ENCODE measurements at regions not wholly inside any gene's neighbourhood (a gene's known extent, or its start where the extent isn't known, plus 50 kb on each side); places are given as distances from the start of the nearest gene placed in this dataset.

- H3K27me3 Mint-ChIP-seq = no peaks in the 10 kb centered on the region
- no peak overlapping the region for H3K27ac Mint-ChIP-seq
- no peaks in the 10 kb centered on the region for H3K4me1 Mint-ChIP-seq (ENCODE audit: low read depth)
- H3K4me3 Mint-ChIP-seq = no peak overlapping the region
- no peaks in the 10 kb centered on the region for H3K36me3 Mint-ChIP-seq
- peaks cover 4% of the 10 kb centered on the region for H3K9me3 Mint-ChIP-seq (ENCODE audit: low read depth)
Observed at GRCh38 chr5:164375051-164375450, 869.6 kb downstream of the MAT2B start.

GRCh38 chr5:164376843-164377242 lies 871.4 kb downstream of the MAT2B start:
- H3K27me3 Mint-ChIP-seq = no peaks in the 10 kb centered on the region
- H3K9me3 Mint-ChIP-seq (ENCODE audit: low read depth) = peaks cover 4% of the 10 kb centered on the region
- H3K36me3 Mint-ChIP-seq = no peaks in the 10 kb centered on the region
- H3K4me1 Mint-ChIP-seq (ENCODE audit: low read depth) = no peaks in the 10 kb centered on the region
- H3K27ac Mint-ChIP-seq = no peak overlapping the region
- no peak overlapping the region for H3K4me3 Mint-ChIP-seq

- no peaks in the 10 kb centered on the region for H3K4me1 Mint-ChIP-seq (ENCODE audit: low read depth)
- H3K27ac Mint-ChIP-seq = no peak overlapping the region
- no peaks in the 10 kb centered on the region for H3K36me3 Mint-ChIP-seq
- peaks cover 8% of the 10 kb centered on the region for H3K9me3 Mint-ChIP-seq (ENCODE audit: low read depth)
- no peak overlapping the region for H3K4me3 Mint-ChIP-seq
- no peaks in the 10 kb centered on the region for H3K27me3 Mint-ChIP-seq
Observed at GRCh38 chr5:164377746-164378145, 872.3 kb downstream of the MAT2B start.

- no peaks in the 10 kb centered on the region for H3K27me3 Mint-ChIP-seq
- peaks cover 4% of the 10 kb centered on the region for H3K9me3 Mint-ChIP-seq (ENCODE audit: low read depth)
- H3K36me3 Mint-ChIP-seq = no peaks in the 10 kb centered on the region
- no peak overlapping the region for H3K4me3 Mint-ChIP-seq
- no peaks in the 10 kb centered on the region for H3K4me1 Mint-ChIP-seq (ENCODE audit: low read depth)
- no peak overlapping the region for H3K27ac Mint-ChIP-seq
Observed at GRCh38 chr5:164383662-164384061, 878.2 kb downstream of the MAT2B start.

- no peak overlapping the region for H3K4me3 Mint-ChIP-seq
- H3K4me1 Mint-ChIP-seq (ENCODE audit: low read depth) = no peaks in the 10 kb centered on the region
- H3K9me3 Mint-ChIP-seq (ENCODE audit: low read depth) = peaks cover 11% of the 10 kb centered on the region
- H3K36me3 Mint-ChIP-seq = no peaks in the 10 kb centered on the region
- no peaks in the 10 kb centered on the region for H3K27me3 Mint-ChIP-seq
- no peak overlapping the region for H3K27ac Mint-ChIP-seq
Observed at GRCh38 chr5:164392531-164392930, 887.1 kb downstream of the MAT2B start.

GRCh38 chr5:164394686-164395194 lies 889.3 kb downstream of the MAT2B start:
- H3K4me1 Mint-ChIP-seq (ENCODE audit: low read depth) = no peaks in the 10 kb centered on the region
- no peak overlapping the region for H3K4me3 Mint-ChIP-seq
- no peaks in the 10 kb centered on the region for H3K27me3 Mint-ChIP-seq
- no peaks in the 10 kb centered on the region for H3K36me3 Mint-ChIP-seq
- H3K9me3 Mint-ChIP-seq (ENCODE audit: low read depth) = peaks cover 14% of the 10 kb centered on the region
- no peak overlapping the region for H3K27ac Mint-ChIP-seq

GRCh38 chr5:164412531-164412930 lies 907.1 kb downstream of the MAT2B start:
- Mint-ChIP-seq H3K4me1 (ENCODE audit: low read depth) (no peaks in the 10 kb centered on the region), H3K4me3 (no peak overlapping the region), H3K27ac (no peak overlapping the region), H3K36me3 (no peaks in the 10 kb centered on the region), H3K9me3 (ENCODE audit: low read depth) (peaks cover 5% of the 10 kb centered on the region), H3K27me3 (no peaks in the 10 kb centered on the region)

- H3K4me3 Mint-ChIP-seq = no peak overlapping the region
- no peaks in the 10 kb centered on the region for H3K27me3 Mint-ChIP-seq
- no peaks in the 10 kb centered on the region for H3K4me1 Mint-ChIP-seq (ENCODE audit: low read depth)
- peaks cover 24% of the 10 kb centered on the region for H3K9me3 Mint-ChIP-seq (ENCODE audit: low read depth)
- H3K27ac Mint-ChIP-seq = no peak overlapping the region
- no peaks in the 10 kb centered on the region for H3K36me3 Mint-ChIP-seq
Observed at GRCh38 chr5:164420161-164420560, 914.7 kb downstream of the MAT2B start.

- Mint-ChIP-seq H3K36me3 (no peaks in the 10 kb centered on the region), H3K4me1 (ENCODE audit: low read depth) (no peaks in the 10 kb centered on the region), H3K27ac (no peak overlapping the region), H3K9me3 (ENCODE audit: low read depth) (peaks cover 25% of the 10 kb centered on the region), H3K27me3 (no peaks in the 10 kb centered on the region), H3K4me3 (no peak overlapping the region)
Observed at GRCh38 chr5:164422400-164422799, 917.0 kb downstream of the MAT2B start.

- Mint-ChIP-seq H3K36me3 (no peaks in the 10 kb centered on the region), H3K9me3 (ENCODE audit: low read depth) (no peaks in the 10 kb centered on the region), H3K27me3 (no peaks in the 10 kb centered on the region), H3K4me3 (no peak overlapping the region), H3K4me1 (ENCODE audit: low read depth) (no peaks in the 10 kb centered on the region), H3K27ac (no peak overlapping the region)
Observed at GRCh38 chr5:164431634-164432304, 926.4 kb downstream of the MAT2B start.

- H3K27me3 Mint-ChIP-seq = no peaks in the 10 kb centered on the region
- H3K36me3 Mint-ChIP-seq = no peaks in the 10 kb centered on the region
- H3K4me1 Mint-ChIP-seq (ENCODE audit: low read depth) = no peaks in the 10 kb centered on the region
- no peak overlapping the region for H3K4me3 Mint-ChIP-seq
- H3K9me3 Mint-ChIP-seq (ENCODE audit: low read depth) = no peaks in the 10 kb centered on the region
- H3K27ac Mint-ChIP-seq = no peak overlapping the region
Observed at GRCh38 chr5:164433106-164433870, 927.9 kb downstream of the MAT2B start.

- Mint-ChIP-seq H3K27ac (no peak overlapping the region), H3K36me3 (no peaks in the 10 kb centered on the region), H3K4me1 (ENCODE audit: low read depth) (no peaks in the 10 kb centered on the region), H3K27me3 (no peaks in the 10 kb centered on the region), H3K9me3 (ENCODE audit: low read depth) (peaks cover 8% of the 10 kb centered on the region), H3K4me3 (no peak overlapping the region)
Observed at GRCh38 chr5:164435576-164435975, 930.2 kb downstream of the MAT2B start.

GRCh38 chr5:164439799-164440198 lies 934.4 kb downstream of the MAT2B start:
- H3K27me3 Mint-ChIP-seq = no peaks in the 10 kb centered on the region
- H3K36me3 Mint-ChIP-seq = no peaks in the 10 kb centered on the region
- H3K27ac Mint-ChIP-seq = no peak overlapping the region
- no peaks in the 10 kb centered on the region for H3K4me1 Mint-ChIP-seq (ENCODE audit: low read depth)
- H3K4me3 Mint-ChIP-seq = no peak overlapping the region
- H3K9me3 Mint-ChIP-seq (ENCODE audit: low read depth) = peaks cover 12% of the 10 kb centered on the region

GRCh38 chr5:164449460-164449859 lies 944.0 kb downstream of the MAT2B start:
- Mint-ChIP-seq H3K4me3 (no peak overlapping the region), H3K9me3 (ENCODE audit: low read depth) (no peaks in the 10 kb centered on the region), H3K27me3 (no peaks in the 10 kb centered on the region), H3K36me3 (no peaks in the 10 kb centered on the region), H3K4me1 (ENCODE audit: low read depth) (no peaks in the 10 kb centered on the region), H3K27ac (no peak overlapping the region)

- Mint-ChIP-seq H3K9me3 (ENCODE audit: low read depth) (no peaks in the 10 kb centered on the region), H3K27me3 (no peaks in the 10 kb centered on the region), H3K36me3 (no peaks in the 10 kb centered on the region), H3K27ac (no peak overlapping the region), H3K4me1 (ENCODE audit: low read depth) (no peaks in the 10 kb centered on the region), H3K4me3 (no peak overlapping the region)
Observed at GRCh38 chr5:164466033-164466432, 960.6 kb downstream of the MAT2B start.
